T-helper 1 cell (primary cell): ENCODE measurements at regions not wholly inside any gene's neighbourhood (a gene's known extent, or its start where the extent isn't known, plus 50 kb on each side); places are given as distances from the start of the nearest gene placed in this dataset.

ENCODE experiments used
- DNase-seq, 5 donors: peaks; one replicate each; pipeline ENCODE4 v3.0.0-alpha.2; 2012 to 2020

GRCh38 chr5:117877731-117878130 lies 1110.6 kb downstream of the DTWD2 start:
- no peak for DNase-seq

GRCh38 chr5:117872798-117873368 lies 1115.5 kb downstream of the DTWD2 start:
- no peak for DNase-seq

- DNase-seq = no peak
Measured at GRCh38 chr5:117869596-117869995, 1118.8 kb downstream of the DTWD2 start.

GRCh38 chr5:117863586-117864296 lies 1124.6 kb downstream of the DTWD2 start:
- no peak for DNase-seq

GRCh38 chr5:117860550-117860949 lies 1127.8 kb downstream of the DTWD2 start:
- no peak for DNase-seq

GRCh38 chr5:117859176-117859575 lies 1129.2 kb downstream of the DTWD2 start:
- DNase-seq = no peak

GRCh38 chr5:117856713-117857112 lies 1131.6 kb downstream of the DTWD2 start:
- DNase-seq = no peak

- no peak for DNase-seq
Measured at GRCh38 chr5:117837786-117838185, 1150.6 kb downstream of the DTWD2 start.

GRCh38 chr5:117833691-117834090 lies 1154.7 kb downstream of the DTWD2 start:
- no peak for DNase-seq

GRCh38 chr5:117829646-117830045 lies 1158.7 kb downstream of the DTWD2 start:
- no peak for DNase-seq

- DNase-seq = no peak
Measured at GRCh38 chr5:117813850-117814249, 1174.5 kb downstream of the DTWD2 start.

GRCh38 chr5:117812861-117813260 lies 1175.5 kb downstream of the DTWD2 start:
- no peak for DNase-seq

GRCh38 chr5:117809251-117809650 lies 1179.1 kb downstream of the DTWD2 start:
- DNase-seq = no peak

GRCh38 chr5:117805058-117805457 lies 1183.3 kb downstream of the DTWD2 start:
- DNase-seq = no peak

- DNase-seq = no peak
Measured at GRCh38 chr5:117803533-117803932, 1184.8 kb downstream of the DTWD2 start.

GRCh38 chr5:117801583-117801982 lies 1186.8 kb downstream of the DTWD2 start:
- DNase-seq = no peak

- no peak for DNase-seq
Measured at GRCh38 chr5:117800261-117800660, 1188.1 kb downstream of the DTWD2 start.

- no peak for DNase-seq
Measured at GRCh38 chr5:117794847-117795246, 1193.5 kb downstream of the DTWD2 start.

GRCh38 chr5:117793963-117794362 lies 1194.4 kb downstream of the DTWD2 start:
- no peak for DNase-seq

GRCh38 chr5:117792476-117792875 lies 1195.9 kb downstream of the DTWD2 start:
- DNase-seq = no peak

- DNase-seq = no peak
Measured at GRCh38 chr5:117788596-117788995, 1199.8 kb downstream of the DTWD2 start.

GRCh38 chr5:117779171-117779570 lies 1204.5 kb upstream of the SEMA6A start:
- DNase-seq = no peak

- DNase-seq = no peak
Measured at GRCh38 chr5:117776977-117777376, 1202.4 kb upstream of the SEMA6A start.

- DNase-seq = no peak
Measured at GRCh38 chr5:117769877-117770276, 1195.3 kb upstream of the SEMA6A start.

GRCh38 chr5:117763271-117763670 lies 1188.6 kb upstream of the SEMA6A start:
- DNase-seq = no peak
